ENCODE measurements at regions not wholly inside any gene's neighbourhood (a gene's known extent, or its start where the extent isn't known, plus 50 kb on each side); places are given as distances from the start of the nearest gene placed in this dataset.

- TF ChIP-seq ZNF549 (tag by site-specific recombination; IDR thresholded peaks at IDR 0.05) (no peak), SP2 (tag by site-specific recombination; IDR thresholded peaks at IDR 0.05) (no peak), CTCF (tag by site-specific recombination; IDR thresholded peaks at IDR 0.05) (no peak), ZNF274 (IDR thresholded peaks at IDR 0.05; ENCODE audit: low read length) (no peak), ZNF274 (tag by site-specific recombination; IDR thresholded peaks at IDR 0.05; ENCODE audit: borderline replicate concordance) (no peak), ZSCAN18 (tag by site-specific recombination; IDR thresholded peaks at IDR 0.05) (no peak), ZNF785 (tag by site-specific recombination; IDR thresholded peaks at IDR 0.05) (no peak), ELK4 (IDR thresholded peaks at IDR 0.05; ENCODE audit: borderline replicate concordance, low read depth, low read length) (no peak), ZNF18 (tag by site-specific recombination; IDR thresholded peaks at IDR 0.05) (no peak), SCRT2 (tag by site-specific recombination; IDR thresholded peaks at IDR 0.05) (no peak)
Observed at GRCh38 chr2:155839991-155840390, 492.5 kb downstream of the NR4A2 start.
